GM21825 (cell line): ENCODE measurements at regions not wholly inside any gene's neighbourhood (a gene's known extent, or its start where the extent isn't known, plus 50 kb on each side); places are given as distances from the start of the nearest gene placed in this dataset.

Experiments
- ATAC-seq: cut with Tn5 transposase; IDR thresholded peaks from one replicate; pipeline ENCODE4 v1.9.1; 2021; ENCODE audit warnings: mild to moderate bottlenecking, moderate library complexity; ENCODE audit not compliant: unreplicated experiment

DNA sequence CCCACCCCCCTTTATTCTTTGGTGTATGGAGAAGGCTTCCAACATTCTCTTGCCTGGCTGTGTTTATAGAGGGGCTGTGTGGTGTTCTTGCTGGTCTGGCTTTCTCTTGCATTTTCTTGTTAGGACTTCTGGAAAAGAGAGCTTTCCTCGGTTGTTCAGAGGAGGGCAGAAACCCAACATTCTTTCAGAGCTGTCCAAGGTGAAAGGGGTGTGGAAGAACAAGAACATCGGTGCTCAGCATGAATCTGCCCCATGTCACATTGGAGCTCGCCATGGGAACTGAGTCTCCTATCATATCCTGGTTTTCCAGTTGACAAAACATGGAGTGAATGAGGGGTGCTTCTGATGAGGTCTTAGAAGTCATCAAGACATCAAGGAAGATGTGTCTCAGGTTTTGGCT, 281.8 kb downstream of the RNF144B start:
- no peak for ATAC-seq

DNA sequence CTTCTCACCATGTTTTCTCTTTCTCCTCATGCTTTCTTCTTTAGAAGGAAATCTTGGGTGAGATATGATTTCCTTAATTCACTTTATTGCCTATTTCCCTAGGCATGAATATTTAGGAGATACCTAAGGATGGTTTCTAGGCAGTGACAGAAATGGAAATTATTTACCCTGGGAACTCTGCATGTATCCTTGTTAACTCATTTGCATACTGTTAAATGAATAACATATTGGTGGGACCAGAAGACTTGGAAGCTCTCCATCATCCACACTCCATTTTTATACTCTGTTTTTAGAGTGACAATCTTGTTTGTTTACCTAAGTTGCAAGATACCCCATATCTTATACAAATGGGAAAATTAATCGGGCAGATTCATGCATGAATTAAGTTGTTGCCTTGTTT, 285.7 kb downstream of the RNF144B start:
- ATAC-seq: no peak

GRCh38 chr6:18674346-18674745, 287.2 kb downstream of the RNF144B start:
- no peak for ATAC-seq

- no peak for ATAC-seq
Observed at GRCh38 chr6:18675881-18676280, 288.7 kb downstream of the RNF144B start.

DNA sequence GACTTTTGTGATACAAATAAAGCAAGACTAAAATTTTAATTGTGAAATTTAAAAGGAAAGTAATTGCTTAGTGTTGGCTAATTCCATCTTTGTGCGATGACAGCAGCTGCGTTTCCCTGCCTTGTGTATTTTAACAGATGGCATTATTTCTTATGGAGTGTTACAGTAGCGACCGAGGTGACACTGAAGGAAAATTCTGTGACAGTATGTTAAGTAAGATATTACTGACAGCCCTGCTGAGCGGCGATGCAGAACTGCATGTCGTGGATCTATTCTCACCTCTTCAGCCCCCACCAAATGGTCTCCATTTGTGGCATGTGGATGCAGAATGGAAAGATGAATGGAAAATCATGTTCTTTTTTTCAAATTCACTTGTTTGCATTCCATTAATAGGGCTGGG, 289.4 kb downstream of the RNF144B start:
- ATAC-seq: no peak

- no peak for ATAC-seq
Observed at GRCh38 chr6:18680842-18681241, 293.7 kb downstream of the RNF144B start.

DNA sequence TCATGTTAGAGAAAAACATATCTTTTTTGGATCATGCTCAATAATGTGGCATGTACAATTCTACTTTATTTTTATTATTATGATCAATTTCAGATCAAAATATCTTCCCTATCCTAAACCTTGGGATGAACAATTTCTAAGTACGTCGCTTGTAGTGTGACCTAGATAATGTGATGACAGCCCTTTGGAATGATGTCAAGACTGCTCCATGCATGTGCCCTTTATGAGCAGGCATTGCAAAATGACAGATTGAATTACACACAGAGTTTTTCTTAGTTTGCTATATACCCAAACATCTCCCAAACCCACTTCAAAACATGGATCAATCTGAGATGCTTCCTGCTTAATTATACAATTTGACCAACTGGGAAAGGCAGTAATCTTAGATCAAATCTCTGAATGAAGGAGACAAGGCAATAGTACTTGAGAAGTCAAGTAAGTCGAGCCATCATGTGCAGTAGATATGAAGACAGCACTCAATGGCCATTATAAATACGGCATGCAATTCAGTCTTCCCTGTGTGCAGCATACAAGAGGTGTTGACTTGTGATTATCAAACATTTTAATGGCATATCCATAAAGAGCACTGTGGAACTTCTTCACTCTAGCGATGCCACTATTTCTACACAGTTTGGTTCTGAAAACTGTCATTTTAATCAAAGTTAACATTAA, 294.8 kb downstream of the RNF144B start:
- no peak for ATAC-seq

DNA sequence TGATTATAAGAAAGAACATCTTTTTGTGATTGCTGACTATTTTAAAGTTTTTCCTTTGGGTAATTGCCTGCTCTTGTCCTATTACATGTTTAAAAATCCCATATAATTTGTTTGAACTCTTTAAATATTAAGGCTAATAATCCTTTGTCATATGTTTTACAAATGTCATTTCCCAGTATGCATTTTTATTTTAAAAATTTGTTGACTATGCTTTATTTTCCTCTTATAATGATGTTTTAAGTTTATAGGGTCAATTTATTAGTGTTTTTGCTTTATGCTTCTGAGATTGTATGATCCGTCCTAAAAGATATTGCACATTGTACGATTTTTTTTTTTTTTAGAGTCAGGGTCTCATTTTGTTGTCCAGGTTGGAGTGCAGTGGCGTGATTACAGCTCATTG, 297.2 kb downstream of the RNF144B start:
- ATAC-seq: no peak

- ATAC-seq: no peak
Observed at GRCh38 chr6:18692929-18693685, 306.0 kb downstream of the RNF144B start.

- ATAC-seq: no peak
Observed at GRCh38 chr6:18693881-18694280, 306.7 kb downstream of the RNF144B start.

- ATAC-seq: no peak
Observed at GRCh38 chr6:18703546-18703945, 316.4 kb downstream of the RNF144B start.

DNA sequence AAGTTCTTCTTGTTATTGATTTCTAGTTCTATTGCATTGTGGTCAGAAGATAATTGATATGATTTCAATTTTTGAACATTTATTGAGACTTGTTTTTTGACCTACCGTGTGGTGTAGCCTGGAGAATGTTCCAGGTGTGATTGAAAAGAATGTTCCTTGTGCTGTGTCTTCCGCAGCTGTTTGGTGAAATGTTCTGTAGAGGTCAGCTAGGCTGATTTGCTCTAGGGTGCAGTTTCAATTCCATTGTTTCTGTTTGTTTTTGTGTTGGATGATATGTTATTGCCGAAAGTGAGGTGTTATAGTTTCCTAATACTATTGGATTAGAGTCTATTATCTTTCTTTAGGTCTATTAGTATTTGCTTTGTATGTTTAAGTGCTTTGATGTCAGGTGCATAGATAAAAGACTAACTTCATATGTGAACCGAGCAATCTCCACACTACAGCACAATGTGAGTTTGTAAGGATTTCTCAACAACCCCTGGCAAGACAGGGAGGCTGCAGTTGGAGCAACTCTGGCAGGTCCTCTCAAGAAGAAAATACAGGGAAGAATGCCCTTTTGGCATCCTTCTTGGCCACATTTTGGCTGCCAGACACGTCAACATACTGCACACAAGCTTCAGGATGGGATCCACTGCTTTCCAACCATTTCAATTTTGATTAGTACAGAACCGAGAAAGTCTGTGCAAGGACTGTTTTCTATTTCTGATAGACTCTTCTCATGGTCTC, 320.7 kb downstream of the RNF144B start:
- ATAC-seq: no peak

- no peak for ATAC-seq
Observed at GRCh38 chr6:18712595-18712994, 325.4 kb downstream of the RNF144B start.

DNA sequence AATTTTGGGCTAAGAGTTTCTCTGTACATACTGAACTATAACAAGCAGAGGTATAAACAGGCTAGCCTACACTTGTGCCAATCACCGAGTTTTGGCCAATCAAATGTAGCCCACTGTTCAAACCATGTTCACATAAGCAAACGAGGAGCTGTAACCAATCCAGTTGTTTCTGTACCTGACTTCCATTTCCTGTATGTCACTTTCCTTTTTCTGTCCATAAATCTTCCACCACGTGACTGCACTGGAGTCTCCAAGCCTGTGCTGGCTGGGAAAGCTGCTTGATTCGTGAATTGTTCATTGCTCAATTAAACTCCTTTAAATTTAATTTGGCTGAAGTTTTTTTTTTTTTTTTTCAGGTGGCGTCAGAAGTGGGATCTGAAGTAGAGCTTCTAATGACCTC, 332.9 kb downstream of the RNF144B start:
- no peak for ATAC-seq

GRCh38 chr6:18724056-18724455, 336.9 kb downstream of the RNF144B start:
- no peak for ATAC-seq

GRCh38 chr6:18725449-18725848, 338.3 kb downstream of the RNF144B start:
- no peak for ATAC-seq

GRCh38 chr6:18733921-18734550, 346.9 kb downstream of the RNF144B start:
- no peak for ATAC-seq

GRCh38 chr6:18741741-18742140, 354.6 kb downstream of the RNF144B start:
- ATAC-seq: no peak

- ATAC-seq: no peak
Observed at GRCh38 chr6:18742406-18742805, 355.3 kb downstream of the RNF144B start.

DNA sequence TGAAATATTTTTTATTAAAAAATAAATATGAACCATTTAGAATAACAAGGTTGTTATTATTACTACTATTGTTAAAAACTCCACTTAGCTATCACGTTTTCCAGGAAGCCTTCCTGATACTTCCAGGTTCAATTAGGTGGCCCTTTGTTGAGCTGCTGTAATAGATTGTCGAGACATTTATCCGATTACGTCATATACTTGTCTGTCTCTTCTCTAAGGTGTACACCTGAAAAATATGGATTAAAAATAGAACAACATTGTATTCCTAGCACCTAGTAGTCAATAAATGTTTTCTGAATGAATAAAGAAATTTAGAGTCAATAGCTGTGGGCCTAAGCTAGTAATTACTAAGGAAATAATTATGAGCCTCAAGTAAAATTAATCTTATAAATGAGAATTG, 359.6 kb downstream of the RNF144B start:
- ATAC-seq: no peak

DNA sequence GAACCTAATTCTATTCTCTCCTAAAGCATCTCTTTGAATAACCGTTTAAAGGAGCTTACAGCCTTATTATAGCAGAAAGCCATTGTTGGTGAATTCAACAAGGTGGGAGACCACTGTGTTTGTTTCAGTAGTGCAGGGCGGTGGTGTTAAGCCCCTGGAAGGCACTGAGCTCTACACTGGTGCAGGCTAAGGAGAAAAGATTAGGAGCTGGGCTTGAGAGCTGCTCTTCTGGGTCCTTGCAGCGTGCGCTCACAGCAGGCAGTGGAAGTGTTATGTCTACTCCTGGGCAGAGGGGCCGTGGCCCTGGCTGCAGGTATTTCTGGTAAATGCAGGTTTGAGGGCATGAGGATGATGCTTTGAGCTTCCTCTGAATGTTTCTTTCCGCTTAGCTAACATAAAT, 361.2 kb downstream of the RNF144B start:
- no peak for ATAC-seq
